ENCODE measurements at regions not wholly inside any gene's neighbourhood (a gene's known extent, or its start where the extent isn't known, plus 50 kb on each side); places are given as distances from the start of the nearest gene placed in this dataset.

DNA sequence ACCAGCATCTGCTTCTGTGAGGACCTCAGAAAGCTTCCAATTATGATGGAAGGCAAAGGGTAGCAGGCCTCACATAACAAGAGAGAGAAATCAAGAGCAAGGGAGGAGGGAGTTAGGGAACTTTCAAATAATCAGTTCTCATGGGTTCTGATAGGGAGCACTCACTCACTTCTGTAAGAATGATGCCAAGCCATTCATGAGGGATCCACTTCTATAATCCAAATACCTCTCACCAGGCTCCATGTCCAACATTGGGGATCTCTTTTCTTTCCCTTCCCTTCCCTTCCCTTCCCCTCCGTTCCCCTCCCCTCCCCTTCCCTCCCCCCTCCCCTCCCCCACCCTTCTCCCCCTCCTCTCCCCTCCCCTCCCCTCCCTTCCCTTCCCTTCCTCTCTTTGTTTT is 884.6 kb upstream of the GHITM start:
- no peak for TF ChIP-seq POLR2AphosphoS5 (IDR thresholded peaks at IDR 0.05; ENCODE audit: insufficient read depth, low read depth, low read length)
- TF ChIP-seq, protein P1, sequence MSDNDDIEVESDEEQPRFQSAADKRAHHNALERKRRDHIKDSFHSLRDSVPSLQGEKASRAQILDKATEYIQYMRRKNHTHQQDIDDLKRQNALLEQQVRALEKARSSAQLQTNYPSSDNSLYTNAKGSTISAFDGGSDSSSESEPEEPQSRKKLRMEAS (IDR thresholded peaks at IDR 0.05; ENCODE audit: insufficient read depth, insufficient read length) = no peak
- TF ChIP-seq, protein P2, sequence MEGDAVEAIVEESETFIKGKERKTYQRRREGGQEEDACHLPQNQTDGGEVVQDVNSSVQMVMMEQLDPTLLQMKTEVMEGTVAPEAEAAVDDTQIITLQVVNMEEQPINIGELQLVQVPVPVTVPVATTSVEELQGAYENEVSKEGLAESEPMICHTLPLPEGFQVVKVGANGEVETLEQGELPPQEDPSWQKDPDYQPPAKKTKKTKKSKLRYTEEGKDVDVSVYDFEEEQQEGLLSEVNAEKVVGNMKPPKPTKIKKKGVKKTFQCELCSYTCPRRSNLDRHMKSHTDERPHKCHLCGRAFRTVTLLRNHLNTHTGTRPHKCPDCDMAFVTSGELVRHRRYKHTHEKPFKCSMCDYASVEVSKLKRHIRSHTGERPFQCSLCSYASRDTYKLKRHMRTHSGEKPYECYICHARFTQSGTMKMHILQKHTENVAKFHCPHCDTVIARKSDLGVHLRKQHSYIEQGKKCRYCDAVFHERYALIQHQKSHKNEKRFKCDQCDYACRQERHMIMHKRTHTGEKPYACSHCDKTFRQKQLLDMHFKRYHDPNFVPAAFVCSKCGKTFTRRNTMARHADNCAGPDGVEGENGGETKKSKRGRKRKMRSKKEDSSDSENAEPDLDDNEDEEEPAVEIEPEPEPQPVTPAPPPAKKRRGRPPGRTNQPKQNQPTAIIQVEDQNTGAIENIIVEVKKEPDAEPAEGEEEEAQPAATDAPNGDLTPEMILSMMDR (IDR thresholded peaks at IDR 0.05; ENCODE audit: extremely low read depth in 1 of 2, insufficient read depth in 1 of 2, low read depth in 1 of 2, low read length in 2 of 2) = no peak
- TF ChIP-seq POLR2A (IDR thresholded peaks at IDR 0.05; ENCODE audit: low read depth, low read length) = no peak
- no peak for TF ChIP-seq EZH2 (IDR thresholded peaks at IDR 0.05; ENCODE audit: borderline replicate concordance, low read depth, low read length, severe bottlenecking)
- no peak for TF ChIP-seq JUN (IDR thresholded peaks at IDR 0.05; ENCODE audit: borderline replicate concordance, insufficient read depth, insufficient read length, low read depth)
- no peak for TF ChIP-seq FOS (IDR thresholded peaks at IDR 0.05; ENCODE audit: borderline replicate concordance, insufficient read depth, low read length)
- no peak for TF ChIP-seq MYC (IDR thresholded peaks at IDR 0.05; ENCODE audit: low read depth, low read length)

All from endothelial cell of umbilical vein (primary cell).